H1 (cell line): ENCODE measurements at regions not wholly inside any gene's neighbourhood (a gene's known extent, or its start where the extent isn't known, plus 50 kb on each side); places are given as distances from the start of the nearest gene placed in this dataset.

Experiments used
- CEBPB ChIP-seq: IDR thresholded peaks from 2 replicates; pipeline ENCODE4 v1.6.1; 2012; ENCODE audit warnings: low read depth, low read length
- EZH2 ChIP-seq: fragments of 200-600 bp; sonication (generic); IDR thresholded peaks from 2 replicates; pipeline ENCODE4 v1.7.1; 2012; ENCODE audit warnings: low read depth, mild to moderate bottlenecking, moderate library complexity, low read length, inconsistent platforms; ENCODE audit not compliant: severe bottlenecking
- NRF1 ChIP-seq: IDR thresholded peaks from 2 replicates; pipeline ENCODE4 v1.6.1; 2011; ENCODE audit warnings: mild to moderate bottlenecking, low read depth, low read length, improper control_type of control experiment
- POLR2A ChIP-seq, 2 experiments: IDR thresholded peaks; 1 replicate in 1 of 2; 2 replicates in 1 of 2; pipeline ENCODE4 v1.6.1; 2011; ENCODE audit warnings: low read depth in 2 of 2, low read length in 2 of 2, mild to moderate bottlenecking in 2 of 2; ENCODE audit errors: control extremely low read depth in 1 of 2
- SIX5 ChIP-seq: IDR thresholded peaks from 2 replicates; pipeline ENCODE4 v1.6.1; 2011; ENCODE audit warnings: mild to moderate bottlenecking, low read depth, low read length

DNA sequence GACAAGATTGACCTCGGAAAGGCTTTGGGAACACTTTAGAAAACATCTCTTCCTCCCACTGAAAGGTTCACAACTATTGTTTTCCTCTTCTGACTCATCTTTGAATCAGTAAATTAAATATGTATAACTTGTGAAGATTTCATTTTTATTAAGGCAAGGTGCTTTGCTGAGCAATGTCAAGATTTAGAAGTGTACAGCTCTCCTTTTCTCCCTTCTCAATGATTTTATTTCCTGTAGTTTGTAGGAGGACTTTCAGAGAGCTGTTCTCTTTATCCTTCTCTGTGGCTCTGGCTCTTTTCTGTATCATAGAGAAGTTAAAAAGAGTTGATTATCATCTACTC is 594.2 kb downstream of the METTL15 start (continued):
- TF ChIP-seq EZH2 (no peak), CEBPB (no peak), POLR2A (IDR thresholded peaks at IDR 0.05; ENCODE audit: control extremely low read depth in 1 of 2, low read depth in 2 of 2, low read length in 2 of 2) (no peak), SIX5 (no peak), NRF1 (no peak)
